RWPE1 (cell line): ENCODE measurements at regions not wholly inside any gene's neighbourhood (a gene's known extent, or its start where the extent isn't known, plus 50 kb on each side); places are given as distances from the start of the nearest gene placed in this dataset.

Experiments used
- CTCF ChIA-PET: fragments of 350-600 bp; sonication (Branson Sonifier 250); formaldehyde crosslinking; extraction: SDS; loops from one replicate; lab custom pipeline; 2021; lab: Yijun Ruan, JAX
- POLR2A ChIA-PET: fragments of 400-600 bp; formaldehyde crosslinking; extraction: SDS; loops from one replicate; lab custom pipeline; 2020; ENCODE audit warnings: antibody characterized with exemption; ENCODE audit not compliant: low non-redundant PET; lab: Yijun Ruan, JAX
- DNase-seq: peaks from one replicate; pipeline ENCODE4 v3.0.0; 2012; ENCODE audit warnings: low spot score
- H3K27ac ChIP-seq: fragments of 450-650 bp; 2 replicates; pipeline ENCODE4 v1.5.1; 2017
- CTCF ChIP-seq: fragments of 450-650 bp; conservative IDR thresholded peaks from 2 replicates; pipeline ENCODE4 v1.5.1; 2017; ENCODE audit warnings: low read depth, mild to moderate bottlenecking

DNA sequence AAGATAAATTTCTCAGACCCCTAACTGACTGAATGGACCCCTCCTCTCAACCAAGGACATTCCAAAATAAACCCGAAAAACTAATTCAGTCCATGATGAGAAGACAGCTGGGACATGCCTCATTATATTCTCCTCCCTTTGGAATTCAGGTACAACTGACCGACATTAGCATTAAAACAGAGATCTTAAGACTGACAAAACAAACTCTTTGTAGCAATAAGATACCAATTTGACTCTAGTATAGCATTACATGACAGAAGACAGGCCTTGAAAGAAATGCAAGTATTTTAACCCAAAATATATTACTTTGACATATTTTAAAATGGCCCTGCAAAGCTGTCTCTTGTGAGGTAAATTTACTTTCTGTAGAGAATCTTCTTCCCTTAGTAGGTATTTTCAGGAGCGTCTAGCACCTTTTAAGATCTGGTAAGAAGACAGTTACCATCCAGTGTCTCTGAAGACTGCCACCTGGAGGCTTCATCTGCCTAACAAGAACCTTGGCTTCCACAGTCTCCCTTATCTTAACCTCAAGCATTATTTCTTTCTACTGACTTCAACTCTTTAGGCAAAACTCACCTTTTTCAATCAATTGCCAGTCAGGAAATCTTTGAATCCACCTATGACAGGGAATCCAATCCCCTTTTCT, 957.5 kb downstream of the SLC6A15 start:
- ChIA-PET CTCF (interaction anchor here (0.8 kb wide), 1 partner anchor 1912 kb away, joined by 7 read pairs; no protein-coding TSS in a partner anchor), POLR2A (no interaction called here)
- TF ChIP-seq CTCF, result no peak
- DNase-seq, result no peak
- H3K27ac ChIP-seq, result no peak overlapping the region

DNA sequence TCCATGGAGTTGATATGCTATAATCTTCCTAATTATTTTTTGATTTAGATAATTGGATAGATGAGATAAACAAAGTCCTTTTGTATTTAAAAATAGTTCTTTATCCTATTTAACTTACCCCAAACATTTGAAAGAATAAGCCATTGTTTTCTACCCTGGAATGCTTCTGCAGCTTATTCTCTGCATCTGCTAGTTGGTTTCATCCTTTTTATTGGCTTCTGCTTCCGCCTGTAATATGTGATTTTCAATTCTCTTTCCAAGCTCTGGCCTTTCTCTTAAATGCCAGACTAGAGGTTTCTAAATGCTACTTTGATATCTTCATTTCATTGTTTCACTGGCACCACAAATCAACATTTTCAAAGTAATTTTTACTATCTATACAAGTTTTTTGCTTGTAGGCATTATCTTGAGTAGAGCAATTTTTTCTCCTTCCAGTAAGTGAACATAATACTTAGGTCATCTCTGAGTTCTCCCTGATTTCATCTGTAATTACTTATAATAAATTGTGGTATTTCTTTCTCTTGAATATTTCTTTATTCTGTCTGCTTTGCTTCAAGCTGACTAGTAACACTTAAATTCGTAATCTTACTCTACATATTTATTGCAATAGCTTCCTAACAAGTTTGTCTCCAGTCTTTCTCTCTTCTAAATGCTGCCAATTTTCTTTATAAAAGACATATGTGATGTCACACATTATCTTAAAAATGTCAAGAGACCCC, 958.4 kb downstream of the SLC6A15 start:
- ChIA-PET POLR2A (no interaction called here), CTCF (no interaction called here)
- DNase-seq, result no peak
- no peak for TF ChIP-seq CTCF
- no peak overlapping the region for H3K27ac ChIP-seq

GRCh38 chr12:83945871-83946270, 966.7 kb downstream of the SLC6A15 start:
- no peak overlapping the region for H3K27ac ChIP-seq
- CTCF ChIA-PET, result no interaction called here
- TF ChIP-seq CTCF, result no peak
- DNase-seq, result peak; percentile 32
- POLR2A ChIA-PET, result no interaction called here

DNA sequence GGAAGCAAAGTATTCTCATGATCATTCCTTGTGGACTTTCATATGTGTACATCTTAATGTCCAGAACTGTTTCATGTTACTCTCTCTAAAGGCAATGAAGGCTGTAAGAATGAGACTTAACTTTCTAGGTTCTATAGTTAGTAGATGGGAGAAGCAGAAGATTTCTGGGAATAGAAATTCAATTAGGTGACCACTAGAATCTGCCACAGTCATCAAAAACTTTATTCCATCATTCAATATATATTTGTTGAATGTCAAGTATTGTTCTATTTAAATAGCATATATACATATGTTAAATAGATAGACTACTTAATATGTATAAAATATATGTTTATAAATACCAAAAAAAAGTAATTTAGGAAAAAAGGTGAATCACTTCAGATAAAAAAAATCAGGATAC, 972.9 kb downstream of the SLC6A15 start:
- POLR2A ChIA-PET, result no interaction called here
- H3K27ac ChIP-seq, result no peak overlapping the region
- TF ChIP-seq CTCF, result no peak
- CTCF ChIA-PET, result no interaction called here
- no peak for DNase-seq

GRCh38 chr12:83933615-83934014, 979.0 kb downstream of the SLC6A15 start:
- H3K27ac ChIP-seq, result no peak overlapping the region
- no peak for TF ChIP-seq CTCF
- POLR2A ChIA-PET, result no interaction called here
- DNase-seq, result no peak
- CTCF ChIA-PET, result no interaction called here

DNA sequence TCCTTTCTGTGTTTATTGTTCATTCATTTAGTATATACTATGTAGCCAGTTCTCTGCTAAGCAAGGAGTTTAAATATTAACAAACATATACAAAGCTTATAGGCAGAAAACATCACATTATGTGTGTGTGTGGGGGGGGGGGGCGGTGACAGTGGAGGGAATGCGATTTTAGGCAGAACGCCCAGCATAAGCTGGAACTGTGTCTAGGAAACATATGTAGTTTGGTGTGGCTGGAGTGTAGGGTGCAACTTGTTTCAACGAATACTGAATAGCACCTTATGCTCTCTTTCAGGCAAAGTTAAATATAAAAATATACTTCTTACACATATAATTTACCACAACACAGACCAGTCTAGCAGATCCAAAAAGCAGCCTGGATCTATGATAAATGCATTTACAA, 980.6 kb downstream of the SLC6A15 start:
- TF ChIP-seq CTCF, result no peak
- H3K27ac ChIP-seq, result no peak overlapping the region
- CTCF ChIA-PET, result no interaction called here
- POLR2A ChIA-PET, result no interaction called here
- DNase-seq, result no peak
